Peyer's patch (tissue), 4 donors: ENCODE measurements at regions not wholly inside any gene's neighbourhood (a gene's known extent, or its start where the extent isn't known, plus 50 kb on each side); places are given as distances from the start of the nearest gene placed in this dataset.

ENCODE experiments used
- POLR2A ChIP-seq, 2 donors: fragments of 450-650 bp; IDR thresholded peaks; one replicate each; pipeline ENCODE4 v1.5.1; 2017; ENCODE audit warnings: antibody characterized with exemption in 2 of 2, mild to moderate bottlenecking in 2 of 2, moderate library complexity in 2 of 2
- TF ChIP-seq, protein P1 (sequence below), 6 experiments: fragments of 450-650 bp in 4 of 6; fragments of 200-600 bp in 2 of 6; sonication (generic) in 1 of 6; IDR thresholded peaks; one replicate each; pipeline ENCODE4 v1.5.1; 2017 to 2019; ENCODE audit warnings: antibody characterized with exemption in 6 of 6, mild to moderate bottlenecking in 3 of 6, moderate library complexity in 1 of 6

DNA sequence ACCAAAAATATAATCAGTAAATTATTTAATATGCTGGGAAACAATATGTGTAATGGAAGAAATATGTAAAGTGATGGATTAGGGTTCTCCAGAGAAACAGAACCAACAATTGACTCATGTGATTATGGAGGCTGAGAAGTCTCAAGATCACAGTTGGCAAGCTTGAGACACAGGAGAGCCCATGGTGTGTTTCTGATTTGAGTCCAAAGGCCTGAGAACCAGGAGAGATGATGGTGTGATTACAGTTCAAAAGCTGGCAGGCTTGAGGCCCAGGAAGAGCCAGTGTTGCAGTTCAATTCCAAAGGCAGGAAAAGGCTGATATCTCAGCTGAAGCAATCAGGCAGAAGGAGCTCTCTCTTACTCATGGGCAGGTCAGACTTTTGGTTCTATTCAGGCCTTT, 138.8 kb upstream of the NBPF11 start:
- TF ChIP-seq, protein P1, sequence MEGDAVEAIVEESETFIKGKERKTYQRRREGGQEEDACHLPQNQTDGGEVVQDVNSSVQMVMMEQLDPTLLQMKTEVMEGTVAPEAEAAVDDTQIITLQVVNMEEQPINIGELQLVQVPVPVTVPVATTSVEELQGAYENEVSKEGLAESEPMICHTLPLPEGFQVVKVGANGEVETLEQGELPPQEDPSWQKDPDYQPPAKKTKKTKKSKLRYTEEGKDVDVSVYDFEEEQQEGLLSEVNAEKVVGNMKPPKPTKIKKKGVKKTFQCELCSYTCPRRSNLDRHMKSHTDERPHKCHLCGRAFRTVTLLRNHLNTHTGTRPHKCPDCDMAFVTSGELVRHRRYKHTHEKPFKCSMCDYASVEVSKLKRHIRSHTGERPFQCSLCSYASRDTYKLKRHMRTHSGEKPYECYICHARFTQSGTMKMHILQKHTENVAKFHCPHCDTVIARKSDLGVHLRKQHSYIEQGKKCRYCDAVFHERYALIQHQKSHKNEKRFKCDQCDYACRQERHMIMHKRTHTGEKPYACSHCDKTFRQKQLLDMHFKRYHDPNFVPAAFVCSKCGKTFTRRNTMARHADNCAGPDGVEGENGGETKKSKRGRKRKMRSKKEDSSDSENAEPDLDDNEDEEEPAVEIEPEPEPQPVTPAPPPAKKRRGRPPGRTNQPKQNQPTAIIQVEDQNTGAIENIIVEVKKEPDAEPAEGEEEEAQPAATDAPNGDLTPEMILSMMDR (IDR thresholded peaks at IDR 0.05) = no peak
- no peak for TF ChIP-seq POLR2A (IDR thresholded peaks at IDR 0.05)
